D341Med (cell line): ENCODE measurements at regions not wholly inside any gene's neighbourhood (a gene's known extent, or its start where the extent isn't known, plus 50 kb on each side); places are given as distances from the start of the nearest gene placed in this dataset.

Experiments used
- DNase-seq: peaks from one replicate; pipeline ENCODE4 v3.0.0; 2012; ENCODE audit warnings: low spot score

- no peak for DNase-seq
Measured at GRCh38 chr11:109864151-109864661, 229.0 kb upstream of the ZC3H12C start.

GRCh38 chr11:109864834-109865547, 228.2 kb upstream of the ZC3H12C start:
- no peak for DNase-seq

- DNase-seq, result peak; percentile 39
Measured at GRCh38 chr11:109865548-109866186, 227.5 kb upstream of the ZC3H12C start.

- no peak for DNase-seq
Measured at GRCh38 chr11:109867784-109868183, 225.4 kb upstream of the ZC3H12C start.

- no peak for DNase-seq
Measured at GRCh38 chr11:109869536-109869935, 223.7 kb upstream of the ZC3H12C start.

GRCh38 chr11:109870297-109870696, 222.9 kb upstream of the ZC3H12C start:
- DNase-seq, result no peak

GRCh38 chr11:109877043-109877442, 216.1 kb upstream of the ZC3H12C start:
- DNase-seq, result no peak

- DNase-seq, result no peak
Measured at GRCh38 chr11:109884501-109884900, 208.7 kb upstream of the ZC3H12C start.

GRCh38 chr11:109885006-109885405, 208.2 kb upstream of the ZC3H12C start:
- DNase-seq, result peak; percentile 66

GRCh38 chr11:109892321-109892794, 200.8 kb upstream of the ZC3H12C start:
- DNase-seq, result no peak

- no peak for DNase-seq
Measured at GRCh38 chr11:109894242-109894641, 198.9 kb upstream of the ZC3H12C start.

- DNase-seq, result no peak
Measured at GRCh38 chr11:109898592-109898991, 194.6 kb upstream of the ZC3H12C start.

- no peak for DNase-seq
Measured at GRCh38 chr11:109902764-109903433, 190.3 kb upstream of the ZC3H12C start.

GRCh38 chr11:109911488-109911887, 181.7 kb upstream of the ZC3H12C start:
- DNase-seq, result no peak

GRCh38 chr11:109914038-109914437, 179.2 kb upstream of the ZC3H12C start:
- DNase-seq, result no peak

GRCh38 chr11:109914809-109915653, 178.2 kb upstream of the ZC3H12C start:
- DNase-seq, result no peak

GRCh38 chr11:109926941-109927340, 166.3 kb upstream of the ZC3H12C start:
- no peak for DNase-seq

GRCh38 chr11:109929308-109929707, 163.9 kb upstream of the ZC3H12C start:
- DNase-seq, result no peak

- no peak for DNase-seq
Measured at GRCh38 chr11:109933126-109933525, 160.1 kb upstream of the ZC3H12C start.

GRCh38 chr11:109934151-109934550, 159.0 kb upstream of the ZC3H12C start:
- DNase-seq, result no peak

- no peak for DNase-seq
Measured at GRCh38 chr11:109936661-109937180, 156.5 kb upstream of the ZC3H12C start.

- no peak for DNase-seq
Measured at GRCh38 chr11:109937968-109938367, 155.2 kb upstream of the ZC3H12C start.
